GM21576 (cell line): ENCODE measurements at regions not wholly inside any gene's neighbourhood (a gene's known extent, or its start where the extent isn't known, plus 50 kb on each side); places are given as distances from the start of the nearest gene placed in this dataset.

Experiments
- ATAC-seq: cut with Tn5 transposase; IDR thresholded peaks from one replicate; pipeline ENCODE4 v1.9.1; 2021; ENCODE audit warnings: mild to moderate bottlenecking, moderate library complexity; ENCODE audit not compliant: unreplicated experiment

DNA sequence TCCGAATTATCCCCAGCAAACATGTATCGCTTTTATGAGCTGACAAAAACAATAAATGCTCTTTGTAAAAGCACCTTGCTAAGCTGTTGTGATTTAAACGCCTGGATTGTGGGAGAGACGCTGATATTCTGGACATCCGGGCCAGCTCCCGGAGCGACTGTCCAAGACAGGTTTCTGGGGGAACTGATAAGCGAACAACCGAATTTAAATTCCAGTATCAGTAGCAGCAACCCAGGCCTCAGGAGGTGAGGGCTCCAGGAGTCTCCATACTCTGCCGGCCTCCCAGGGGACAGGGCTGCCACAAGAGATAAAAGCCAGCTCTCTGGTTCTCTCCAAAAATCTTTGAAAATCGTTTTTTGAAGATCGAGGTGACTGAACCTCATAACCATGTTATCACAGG lies 50.3 kb upstream of the VSTM2B start:
- no peak for ATAC-seq
